ENCODE measurements at regions not wholly inside any gene's neighbourhood (a gene's known extent, or its start where the extent isn't known, plus 50 kb on each side); places are given as distances from the start of the nearest gene placed in this dataset.
A peak's percentile ranks its signal among the peaks of the same experiment; 100 is the strongest.

DNA sequence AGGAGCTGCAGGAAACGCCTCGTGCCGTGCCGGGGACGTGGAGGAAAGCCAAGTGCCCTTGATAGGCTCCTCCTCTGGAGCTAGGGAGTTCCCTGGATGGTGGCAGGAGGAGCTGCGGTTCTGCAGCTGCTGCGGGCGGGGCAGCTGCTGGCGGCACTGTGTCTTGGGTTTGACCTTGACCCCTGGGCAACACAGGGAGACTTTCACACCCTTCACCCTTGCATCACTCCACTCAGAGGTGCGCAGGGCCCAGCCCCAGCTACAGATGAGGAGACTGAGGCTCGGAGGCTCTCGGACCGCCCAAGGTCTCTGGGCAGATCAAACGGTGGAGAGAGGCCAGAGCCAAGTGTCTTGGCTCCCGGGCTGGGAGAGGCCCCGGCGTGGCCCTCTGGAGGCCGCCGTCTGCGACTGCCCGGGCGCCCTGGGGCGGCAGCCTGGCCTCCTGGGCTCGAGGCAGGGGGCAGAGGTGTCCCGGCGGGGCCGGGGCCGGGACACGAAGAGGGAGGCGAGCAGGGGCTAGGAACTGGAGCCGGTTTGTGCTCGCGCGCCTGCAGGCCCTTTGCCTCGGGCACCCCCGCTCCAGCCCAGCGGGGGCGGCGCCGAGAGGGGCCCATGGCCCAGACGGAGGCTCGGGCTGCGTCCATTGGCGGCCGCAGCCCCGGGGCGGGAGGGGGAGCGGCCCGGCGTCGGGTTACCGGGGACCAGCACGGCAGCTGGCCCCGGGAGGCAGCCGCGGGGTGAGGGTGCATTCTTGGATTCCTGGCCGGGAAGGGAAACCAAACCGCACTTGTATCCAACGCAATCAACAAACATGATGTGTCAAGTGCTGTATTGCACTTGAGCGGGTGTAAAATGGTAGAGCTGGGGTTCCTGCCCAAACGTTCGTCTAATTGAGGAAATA is 129.6 kb upstream of the SLC1A4 start (continued):
- TF ChIP-seq ZNF23 (tag by site-specific recombination; IDR thresholded peaks at IDR 0.05; ENCODE audit: borderline replicate concordance) (no peak), ZNF571 (tag by site-specific recombination; IDR thresholded peaks at IDR 0.05) (no peak), ZNF16 (tag by site-specific recombination; IDR thresholded peaks at IDR 0.05; ENCODE audit: low read depth) (no peak), ZNF473 (tag by site-specific recombination; IDR thresholded peaks at IDR 0.05) (no peak), YY2 (tag by site-specific recombination; IDR thresholded peaks at IDR 0.05) (no peak), HOXA7 (CRISPR knock-in tag; IDR thresholded peaks at IDR 0.05; ENCODE audit: borderline replicate concordance) (no peak), BCL11B (tag by site-specific recombination; IDR thresholded peaks at IDR 0.05; ENCODE audit: low read depth) (peak; percentile 50; the same call in 1 of the 2 replicates), ZNF423 (tag by site-specific recombination; IDR thresholded peaks at IDR 0.05) (peak; percentile 83), MYNN (tag by site-specific recombination; IDR thresholded peaks at IDR 0.05; ENCODE audit: borderline replicate concordance) (no peak), KLF9 (tag by site-specific recombination; IDR thresholded peaks at IDR 0.05; ENCODE audit: low read depth) (no peak), ZFP37 (tag by site-specific recombination; IDR thresholded peaks at IDR 0.05) (peak; percentile 86), ZNF221 (tag by site-specific recombination; IDR thresholded peaks at IDR 0.05; ENCODE audit: borderline replicate concordance) (no peak), ZNF785 (tag by site-specific recombination; IDR thresholded peaks at IDR 0.05) (no peak), ZNF202 (tag by site-specific recombination; IDR thresholded peaks at IDR 0.05; ENCODE audit: borderline replicate concordance) (no peak), SETDB1 (IDR thresholded peaks at IDR 0.05; ENCODE audit: insufficient read length, low read length) (no peak), ZNF140 (tag by site-specific recombination; IDR thresholded peaks at IDR 0.05) (no peak), ZNF549 (tag by site-specific recombination; IDR thresholded peaks at IDR 0.05) (no peak), ZNF302 (tag by site-specific recombination; IDR thresholded peaks at IDR 0.05; ENCODE audit: low read depth) (no peak), PRDM1 (tag by site-specific recombination; IDR thresholded peaks at IDR 0.05) (no peak), ZNF2 (tag by site-specific recombination; IDR thresholded peaks at IDR 0.05) (no peak), ZBTB48 (tag by site-specific recombination; IDR thresholded peaks at IDR 0.05) (peak; percentile 74; the same call in 1 of the 2 replicates)
- TF ChIP-seq, protein P1, sequence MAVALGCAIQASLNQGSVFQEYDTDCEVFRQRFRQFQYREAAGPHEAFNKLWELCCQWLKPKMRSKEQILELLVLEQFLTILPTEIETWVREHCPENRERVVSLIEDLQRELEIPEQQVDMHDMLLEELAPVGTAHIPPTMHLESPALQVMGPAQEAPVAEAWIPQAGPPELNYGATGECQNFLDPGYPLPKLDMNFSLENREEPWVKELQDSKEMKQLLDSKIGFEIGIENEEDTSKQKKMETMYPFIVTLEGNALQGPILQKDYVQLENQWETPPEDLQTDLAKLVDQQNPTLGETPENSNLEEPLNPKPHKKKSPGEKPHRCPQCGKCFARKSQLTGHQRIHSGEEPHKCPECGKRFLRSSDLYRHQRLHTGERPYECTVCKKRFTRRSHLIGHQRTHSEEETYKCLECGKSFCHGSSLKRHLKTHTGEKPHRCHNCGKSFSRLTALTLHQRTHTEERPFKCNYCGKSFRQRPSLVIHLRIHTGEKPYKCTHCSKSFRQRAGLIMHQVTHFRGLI (tag by site-specific recombination; IDR thresholded peaks at IDR 0.05): 0 out of 2 replicates have a peak, but pooled peaks have one; percentile 12
- TF ChIP-seq, protein P2, sequence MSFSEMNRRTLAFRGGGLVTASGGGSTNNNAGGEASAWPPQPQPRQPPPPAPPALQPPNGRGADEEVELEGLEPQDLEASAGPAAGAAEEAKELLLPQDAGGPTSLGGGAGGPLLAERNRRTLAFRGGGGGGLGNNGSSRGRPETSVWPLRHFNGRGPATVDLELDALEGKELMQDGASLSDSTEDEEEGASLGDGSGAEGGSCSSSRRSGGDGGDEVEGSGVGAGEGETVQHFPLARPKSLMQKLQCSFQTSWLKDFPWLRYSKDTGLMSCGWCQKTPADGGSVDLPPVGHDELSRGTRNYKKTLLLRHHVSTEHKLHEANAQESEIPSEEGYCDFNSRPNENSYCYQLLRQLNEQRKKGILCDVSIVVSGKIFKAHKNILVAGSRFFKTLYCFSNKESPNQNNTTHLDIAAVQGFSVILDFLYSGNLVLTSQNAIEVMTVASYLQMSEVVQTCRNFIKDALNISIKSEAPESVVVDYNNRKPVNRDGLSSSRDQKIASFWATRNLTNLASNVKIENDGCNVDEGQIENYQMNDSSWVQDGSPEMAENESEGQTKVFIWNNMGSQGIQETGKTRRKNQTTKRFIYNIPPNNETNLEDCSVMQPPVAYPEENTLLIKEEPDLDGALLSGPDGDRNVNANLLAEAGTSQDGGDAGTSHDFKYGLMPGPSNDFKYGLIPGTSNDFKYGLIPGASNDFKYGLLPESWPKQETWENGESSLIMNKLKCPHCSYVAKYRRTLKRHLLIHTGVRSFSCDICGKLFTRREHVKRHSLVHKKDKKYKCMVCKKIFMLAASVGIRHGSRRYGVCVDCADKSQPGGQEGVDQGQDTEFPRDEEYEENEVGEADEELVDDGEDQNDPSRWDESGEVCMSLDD (tag by site-specific recombination; IDR thresholded peaks at IDR 0.05): no peak
- TF ChIP-seq, protein P3, sequence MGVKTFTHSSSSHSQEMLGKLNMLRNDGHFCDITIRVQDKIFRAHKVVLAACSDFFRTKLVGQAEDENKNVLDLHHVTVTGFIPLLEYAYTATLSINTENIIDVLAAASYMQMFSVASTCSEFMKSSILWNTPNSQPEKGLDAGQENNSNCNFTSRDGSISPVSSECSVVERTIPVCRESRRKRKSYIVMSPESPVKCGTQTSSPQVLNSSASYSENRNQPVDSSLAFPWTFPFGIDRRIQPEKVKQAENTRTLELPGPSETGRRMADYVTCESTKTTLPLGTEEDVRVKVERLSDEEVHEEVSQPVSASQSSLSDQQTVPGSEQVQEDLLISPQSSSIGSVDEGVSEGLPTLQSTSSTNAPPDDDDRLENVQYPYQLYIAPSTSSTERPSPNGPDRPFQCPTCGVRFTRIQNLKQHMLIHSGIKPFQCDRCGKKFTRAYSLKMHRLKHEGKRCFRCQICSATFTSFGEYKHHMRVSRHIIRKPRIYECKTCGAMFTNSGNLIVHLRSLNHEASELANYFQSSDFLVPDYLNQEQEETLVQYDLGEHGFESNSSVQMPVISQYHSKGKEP (tag by site-specific recombination; IDR thresholded peaks at IDR 0.05): peak; percentile 89
- TF ChIP-seq, protein P4, sequence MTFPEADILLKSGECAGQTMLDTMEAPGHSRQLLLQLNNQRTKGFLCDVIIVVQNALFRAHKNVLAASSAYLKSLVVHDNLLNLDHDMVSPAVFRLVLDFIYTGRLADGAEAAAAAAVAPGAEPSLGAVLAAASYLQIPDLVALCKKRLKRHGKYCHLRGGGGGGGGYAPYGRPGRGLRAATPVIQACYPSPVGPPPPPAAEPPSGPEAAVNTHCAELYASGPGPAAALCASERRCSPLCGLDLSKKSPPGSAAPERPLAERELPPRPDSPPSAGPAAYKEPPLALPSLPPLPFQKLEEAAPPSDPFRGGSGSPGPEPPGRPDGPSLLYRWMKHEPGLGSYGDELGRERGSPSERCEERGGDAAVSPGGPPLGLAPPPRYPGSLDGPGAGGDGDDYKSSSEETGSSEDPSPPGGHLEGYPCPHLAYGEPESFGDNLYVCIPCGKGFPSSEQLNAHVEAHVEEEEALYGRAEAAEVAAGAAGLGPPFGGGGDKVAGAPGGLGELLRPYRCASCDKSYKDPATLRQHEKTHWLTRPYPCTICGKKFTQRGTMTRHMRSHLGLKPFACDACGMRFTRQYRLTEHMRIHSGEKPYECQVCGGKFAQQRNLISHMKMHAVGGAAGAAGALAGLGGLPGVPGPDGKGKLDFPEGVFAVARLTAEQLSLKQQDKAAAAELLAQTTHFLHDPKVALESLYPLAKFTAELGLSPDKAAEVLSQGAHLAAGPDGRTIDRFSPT (tag by site-specific recombination; IDR thresholded peaks at IDR 0.05): peak; percentile 44; the same call in 1 of the 2 replicates
- TF ChIP-seq, protein P5, sequence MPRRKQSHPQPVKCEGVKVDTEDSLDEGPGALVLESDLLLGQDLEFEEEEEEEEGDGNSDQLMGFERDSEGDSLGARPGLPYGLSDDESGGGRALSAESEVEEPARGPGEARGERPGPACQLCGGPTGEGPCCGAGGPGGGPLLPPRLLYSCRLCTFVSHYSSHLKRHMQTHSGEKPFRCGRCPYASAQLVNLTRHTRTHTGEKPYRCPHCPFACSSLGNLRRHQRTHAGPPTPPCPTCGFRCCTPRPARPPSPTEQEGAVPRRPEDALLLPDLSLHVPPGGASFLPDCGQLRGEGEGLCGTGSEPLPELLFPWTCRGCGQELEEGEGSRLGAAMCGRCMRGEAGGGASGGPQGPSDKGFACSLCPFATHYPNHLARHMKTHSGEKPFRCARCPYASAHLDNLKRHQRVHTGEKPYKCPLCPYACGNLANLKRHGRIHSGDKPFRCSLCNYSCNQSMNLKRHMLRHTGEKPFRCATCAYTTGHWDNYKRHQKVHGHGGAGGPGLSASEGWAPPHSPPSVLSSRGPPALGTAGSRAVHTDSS (tag by site-specific recombination; IDR thresholded peaks at IDR 0.05): no peak
- TF ChIP-seq, protein P6, sequence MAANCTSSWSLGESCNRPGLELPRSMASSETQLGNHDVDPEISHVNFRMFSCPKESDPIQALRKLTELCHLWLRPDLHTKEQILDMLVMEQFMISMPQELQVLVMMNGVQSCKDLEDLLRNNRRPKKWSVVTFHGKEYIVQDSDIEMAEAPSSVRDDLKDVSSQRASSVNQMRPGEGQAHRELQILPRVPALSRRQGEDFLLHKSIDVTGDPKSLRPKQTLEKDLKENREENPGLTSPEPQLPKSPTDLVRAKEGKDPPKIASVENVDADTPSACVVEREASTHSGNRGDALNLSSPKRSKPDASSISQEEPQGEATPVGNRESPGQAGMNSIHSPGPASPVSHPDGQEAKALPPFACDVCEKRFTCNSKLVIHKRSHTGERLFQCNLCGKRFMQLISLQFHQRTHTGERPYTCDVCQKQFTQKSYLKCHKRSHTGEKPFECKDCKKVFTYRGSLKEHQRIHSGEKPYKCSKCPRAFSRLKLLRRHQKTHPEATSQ (tag by site-specific recombination; IDR thresholded peaks at IDR 0.05): no peak

All from HEK293 (cell line).